IMR-90 (cell line): ENCODE measurements at regions not wholly inside any gene's neighbourhood (a gene's known extent, or its start where the extent isn't known, plus 50 kb on each side); places are given as distances from the start of the nearest gene placed in this dataset.
A peak's percentile ranks its signal among the peaks of the same experiment; 100 is the strongest.
"Not testable (repeated sequence)": the region's sequence is repeated elsewhere in the genome, so short reads cannot be mapped to it uniquely, and the experiment has no call there.

Experiments used
- ATAC-seq: fragments of 200-7000 bp; cut with Tn5 transposase; 2 replicates; pipeline ENCODE4 v1.9.1; 2020; ENCODE audit warnings: low read depth, mild to moderate bottlenecking, moderate library complexity
- BruUV-seq: library from RNA; stranded (reverse); fragments of 400-500 nt; replicated peaks from 2 replicates; lab custom pipeline; 2021; lab: Mats Ljungman, UMichigan
- CTCF ChIA-PET: fragments of 300-600 bp; formaldehyde crosslinking; extraction: SDS; loops from one replicate; lab custom pipeline; 2021; ENCODE audit warnings: antibody characterized with exemption; lab: Yijun Ruan, JAX
- POLR2A ChIA-PET: fragments of 300-600 bp; sonication (Branson Sonifier 250); formaldehyde crosslinking; loops from one replicate; lab custom pipeline; 2022; ENCODE audit warnings: antibody characterized with exemption; ENCODE audit not compliant: unreplicated experiment; lab: Charles Lee
- DNase-seq: peaks from one replicate; pipeline ENCODE4 v3.0.0; 2013
- H2AFZ ChIP-seq: replicated peaks from 2 replicates; pipeline ENCODE3; 2013; ENCODE audit warnings: low read length, mild to moderate bottlenecking; ENCODE audit not compliant: poor library complexity
- H2AK5ac ChIP-seq: 2 replicates; pipeline ENCODE4 v1.6.1; 2013; ENCODE audit warnings: low read depth, low read length, inconsistent platforms
- H2AK9ac ChIP-seq: replicated peaks from 2 replicates; pipeline ENCODE3; 2013; ENCODE audit warnings: mild to moderate bottlenecking, low read depth, low read length, moderate library complexity; ENCODE audit not compliant: poor library complexity
- H2BK120ac ChIP-seq: 2 replicates; pipeline ENCODE4 v1.6.1; 2013; ENCODE audit warnings: low read depth, low read length, inconsistent platforms
- H2BK15ac ChIP-seq: 3 replicates; pipeline ENCODE4 v1.6.1; 2013; ENCODE audit warnings: low read depth, low read length, inconsistent platforms
- H2BK20ac ChIP-seq: 2 replicates; pipeline ENCODE4 v1.6.1; 2013; ENCODE audit warnings: low read depth, mild to moderate bottlenecking, inconsistent platforms, low read length, moderate library complexity
- H2BK5ac ChIP-seq: 2 replicates; pipeline ENCODE4 v1.6.1; 2013; ENCODE audit warnings: mild to moderate bottlenecking, low read depth, low read length, inconsistent platforms; ENCODE audit not compliant: poor library complexity, severe bottlenecking
- H3K14ac ChIP-seq: replicated peaks from 2 replicates; pipeline ENCODE4 v1.6.1; 2013; ENCODE audit warnings: low read depth, low read length, inconsistent platforms
- H3K18ac ChIP-seq: 2 replicates; pipeline ENCODE4 v1.6.1; 2013; ENCODE audit warnings: low read depth, low read length, control low read depth
- H3K23ac ChIP-seq: 2 replicates; pipeline ENCODE4 v1.6.1; 2013; ENCODE audit warnings: low read depth, low read length, inconsistent platforms
- H3K27ac ChIP-seq: 2 replicates; pipeline ENCODE4 v1.5.1; 2013; ENCODE audit warnings: mild to moderate bottlenecking, control low read depth, low read length; ENCODE audit not compliant: insufficient read depth
- H3K27me3 ChIP-seq: 2 replicates; pipeline ENCODE4 v1.6.1; 2013; ENCODE audit warnings: low read length; ENCODE audit not compliant: control insufficient read depth, insufficient read depth
- H3K36me3 ChIP-seq: 2 replicates; pipeline ENCODE4 v1.6.1; 2013; ENCODE audit warnings: low read length, mixed read lengths; ENCODE audit not compliant: control insufficient read depth, insufficient read depth
- H3K4ac ChIP-seq: 2 replicates; pipeline ENCODE4 v1.6.1; 2013; ENCODE audit warnings: low read depth, low read length, inconsistent platforms
- H3K4me1 ChIP-seq: 2 replicates; pipeline ENCODE4 v1.6.1; 2013; ENCODE audit warnings: low read length, mixed read lengths; ENCODE audit not compliant: control insufficient read depth, insufficient read depth
- H3K4me2 ChIP-seq: 2 replicates; pipeline ENCODE4 v1.6.1; 2013; ENCODE audit warnings: low read depth, mild to moderate bottlenecking, control low read depth, low read length, moderate library complexity
- H3K4me3 ChIP-seq: 2 replicates; pipeline ENCODE4 v1.5.1; 2013; ENCODE audit warnings: low read depth, mild to moderate bottlenecking, control low read depth, low read length, moderate library complexity; ENCODE audit not compliant: insufficient read depth
- H3K56ac ChIP-seq: 2 replicates; pipeline ENCODE4 v1.6.1; 2013; ENCODE audit warnings: low read length, inconsistent platforms; ENCODE audit not compliant: insufficient read depth; ENCODE audit errors: extremely low read depth
- H3K79me1 ChIP-seq, 2 experiments: 2 replicates each; pipeline ENCODE4 v1.6.1; 2013; ENCODE audit warnings: low read length in 2 of 2, inconsistent platforms in 1 of 2, low read depth in 1 of 2
- H3K9ac ChIP-seq: 2 replicates; pipeline ENCODE4 v1.6.1; 2013; ENCODE audit warnings: low read depth, low read length, control low read depth
- H3K9me1 ChIP-seq: 2 replicates; pipeline ENCODE4 v1.6.1; 2013; ENCODE audit warnings: low read length, inconsistent platforms; ENCODE audit not compliant: insufficient read depth
- H3K9me3 ChIP-seq: 2 replicates; pipeline ENCODE4 v1.6.1; 2013; ENCODE audit warnings: low read length; ENCODE audit not compliant: control insufficient read depth, insufficient read depth
- H4K20me1 ChIP-seq: 2 replicates; pipeline ENCODE4 v1.6.1; 2013; ENCODE audit warnings: low read length, inconsistent platforms; ENCODE audit not compliant: insufficient read depth
- H4K5ac ChIP-seq: 2 replicates; pipeline ENCODE4 v1.6.1; 2013; ENCODE audit warnings: mild to moderate bottlenecking, low read depth, low read length, control low read depth
- H4K8ac ChIP-seq, 2 experiments: 2 replicates each; pipeline ENCODE4 v1.6.1; 2013; ENCODE audit warnings: low read depth in 2 of 2, low read length in 2 of 2, control low read depth in 1 of 2, inconsistent platforms in 1 of 2
- H4K91ac ChIP-seq: 2 replicates; pipeline ENCODE4 v1.6.1; 2013; ENCODE audit warnings: low read depth, low read length, inconsistent platforms; ENCODE audit not compliant: insufficient read depth
- WGBS, 2 experiments: methylation state at CpG; one replicate each; pipeline versions ENCODE4 v1.1.5 to v1.1.7; 2013; ENCODE audit warnings: missing lambda C conversion rate in 2 of 2; ENCODE audit not compliant: insufficient read length in 1 of 2; ENCODE audit errors: extremely low coverage in 2 of 2; 5-methylcytosine and 5-hydroxymethylcytosine counted together
- dilution Hi-C: fragments of 300-500 bp; cut with HindIII; formaldehyde crosslinking; loops from one replicate; pipeline ENCODE4 v1.14.3; 2018; ENCODE audit warnings: low sequenced_read_pairs; ENCODE audit not compliant: unreplicated experiment
- in situ Hi-C: fragments of 300-500 bp; cut with MboI; formaldehyde crosslinking; loops from 3 replicates; pipeline ENCODE4 v1.14.3; 2019; ENCODE audit warnings: low sequenced_read_pairs, inconsistent platforms, mixed read lengths
- intact Hi-C: fragments of 100-400 bp; cut with micrococcal nuclease; formaldehyde crosslinking; loops from 2 replicates; pipeline ENCODE4 v1.10.0; 2022

DNA sequence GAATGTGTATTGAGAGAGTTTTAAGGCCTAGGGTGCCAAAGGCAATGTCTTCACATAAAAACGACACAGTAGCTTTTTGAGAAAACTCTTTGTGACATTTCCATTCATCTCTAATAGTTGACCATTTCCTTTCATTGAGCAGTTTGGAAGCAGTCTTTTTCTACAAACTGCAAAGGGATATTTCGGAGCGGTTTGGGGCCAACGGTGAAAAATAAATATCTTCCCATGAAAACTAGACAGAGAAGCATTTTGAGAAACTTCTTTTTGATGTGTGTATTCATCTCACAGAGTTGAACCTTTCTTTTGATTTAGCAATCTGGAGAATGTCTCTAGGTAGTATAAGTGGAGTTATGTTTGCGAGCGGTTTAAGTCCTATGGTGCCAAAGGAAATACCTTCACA is 3052.9 kb downstream of the TUBA3C start:
- BruUV-seq, CTCF ChIA-PET, H2AFZ ChIP-seq: not testable (repeated sequence)

DNA sequence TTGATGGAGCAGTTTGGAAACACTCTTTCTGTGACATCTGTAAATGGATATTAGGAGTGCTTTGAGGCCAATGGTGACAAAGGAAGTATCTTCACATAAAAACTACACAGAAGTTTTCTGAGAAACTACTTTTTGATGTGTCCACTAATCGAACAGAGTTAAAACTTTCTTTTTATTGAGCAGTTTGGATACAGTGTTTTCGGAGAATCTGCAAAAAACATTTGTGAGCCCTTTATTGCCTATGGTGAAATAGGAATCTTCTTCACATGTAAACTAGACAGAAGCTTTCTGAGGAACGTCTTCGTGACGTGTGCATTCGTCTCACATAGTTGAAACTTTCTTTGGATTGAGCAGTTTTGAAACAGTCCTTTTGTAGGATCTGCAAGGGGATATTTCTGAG is 3068.2 kb downstream of the TUBA3C start:
- H2BK120ac ChIP-seq, H3K4me1 ChIP-seq, in situ Hi-C loops, H3K27ac ChIP-seq, POLR2A ChIA-PET, H2BK20ac ChIP-seq, H3K9me1 ChIP-seq, H2AK5ac ChIP-seq, H3K4me3 ChIP-seq, H2BK15ac ChIP-seq, BruUV-seq, intact Hi-C loops, H3K36me3 ChIP-seq, H3K56ac ChIP-seq, H4K91ac ChIP-seq, H4K5ac ChIP-seq, H3K23ac ChIP-seq, H3K4ac ChIP-seq, H3K9me3 ChIP-seq, H4K8ac ChIP-seq, H3K14ac ChIP-seq, H2AFZ ChIP-seq, H2AK9ac ChIP-seq, H3K79me1 ChIP-seq, H3K18ac ChIP-seq, H3K9ac ChIP-seq, dilution Hi-C loops, H3K27me3 ChIP-seq, H2BK5ac ChIP-seq, H4K20me1 ChIP-seq, ATAC-seq, H3K4me2 ChIP-seq, CTCF ChIA-PET: not testable (repeated sequence)
- 28% methylated on average over 2 of the region's 6 CpGs; no CpG with 5 or more reads in 1 of the 2 experiments for WGBS, 2 experiments
- peak; percentile 12 for DNase-seq

More for the DNA sequence above, 3052.9 kb downstream of the TUBA3C start:
- intact Hi-C loops, H3K14ac ChIP-seq, H3K56ac ChIP-seq, H3K23ac ChIP-seq, DNase-seq, H2BK15ac ChIP-seq, H3K9ac ChIP-seq, H3K4me1 ChIP-seq, H3K4ac ChIP-seq, H3K4me3 ChIP-seq, POLR2A ChIA-PET, H2AK5ac ChIP-seq, in situ Hi-C loops, dilution Hi-C loops, H3K9me1 ChIP-seq, H2BK20ac ChIP-seq, H2BK5ac ChIP-seq, H3K36me3 ChIP-seq, H4K8ac ChIP-seq, H3K79me1 ChIP-seq, H3K4me2 ChIP-seq, H3K27me3 ChIP-seq, ATAC-seq, H3K27ac ChIP-seq, H3K9me3 ChIP-seq, H2AK9ac ChIP-seq, H4K5ac ChIP-seq, H3K18ac ChIP-seq, H4K20me1 ChIP-seq, H2BK120ac ChIP-seq, H4K91ac ChIP-seq: not testable (repeated sequence)
- WGBS, 2 experiments = no CpG with 5 or more reads among the region's 6 CpGs
